ENCODE measurements at regions not wholly inside any gene's neighbourhood (a gene's known extent, or its start where the extent isn't known, plus 50 kb on each side); places are given as distances from the start of the nearest gene placed in this dataset.

- Histone ChIP-seq H2AFZ (ENCODE audit: low read depth, low read length, poor library complexity, severe bottlenecking) (no peak overlapping the region), H3K4me2 (ENCODE audit: low read length) (no peak overlapping the region), H3K27ac (ENCODE audit: low read depth, low read length) (no peak overlapping the region), H3K9me3 (ENCODE audit: control insufficient read depth in 1 of 2, insufficient read depth in 1 of 2, low read depth in 1 of 2, low read length in 2 of 2) (no peaks in the 10 kb centered on the region), H3K79me2 (ENCODE audit: insufficient read depth, low read length) (no peaks in the 10 kb centered on the region), H3K27me3 (ENCODE audit: insufficient read depth, low read length) (0 out of 2 replicates have a peak, but pooled peaks cover 5% of the 10 kb centered on the region), H3K4me1 (ENCODE audit: control insufficient read depth in 1 of 2, insufficient read depth in 2 of 2, low read length in 2 of 2) (no peaks in the 10 kb centered on the region), H3K9ac (ENCODE audit: low read length) (no peak overlapping the region), H3K4me3 (replicated peaks in 1 of 2; ENCODE audit: low read depth in 1 of 2, low read length in 2 of 2) (no peak overlapping the region), H3K36me3 (ENCODE audit: control insufficient read depth in 1 of 2, insufficient read depth in 2 of 2, low read length in 2 of 2) (no peaks in the 10 kb centered on the region), H3K9me2 (ENCODE audit: insufficient read depth) (no peaks in the 10 kb centered on the region), H4K20me1 (ENCODE audit: insufficient read depth) (no peaks in the 10 kb centered on the region)
- POLR2A ChIA-PET, result no interaction called here
- intact Hi-C loops (cut with micrococcal nuclease), result no loop called here
- no TSS peak for BruUV-seq (replicated peaks)
- CTCF ChIA-PET, result no interaction called here
- TF ChIP-seq SRF (IDR thresholded peaks at IDR 0.05; ENCODE audit: low read depth), result no peak
- no peak for TF ChIP-seq EZH2 (IDR thresholded peaks at IDR 0.05)
- TF ChIP-seq MAX (IDR thresholded peaks at IDR 0.05), result no peak
- TF ChIP-seq ZNF274 (IDR thresholded peaks at IDR 0.05; ENCODE audit: low read depth, low read length), result no peak
- no peak for TF ChIP-seq POLR2AphosphoS5 (IDR thresholded peaks at IDR 0.05; ENCODE audit: low read depth, low read length)
- TF ChIP-seq SP1 (IDR thresholded peaks at IDR 0.05; ENCODE audit: low read depth), result no peak
- ATAC-seq (no peak), DNase-seq (ENCODE audit: low read depth, low spot score) (no peak)
- RAD21 ChIA-PET (ENCODE audit: low non-redundant PET in 1 of 2, low total read pairs in 2 of 2, uncharacterized antibody in 2 of 2, unreplicated experiment in 2 of 2), result no interaction called here
These were observed 392.8 kb downstream of the SEC23A start for GRCh38 chr14:38710196-38710595.

- H3K4me3 ChIP-seq (replicated peaks in 1 of 2; ENCODE audit: low read depth in 1 of 2, low read length in 2 of 2), result no peak overlapping the region
- H3K27me3 ChIP-seq (ENCODE audit: insufficient read depth, low read length), result 0 out of 2 replicates have a peak, but pooled peaks cover 3% of the 10 kb centered on the region
- CTCF ChIA-PET, result no interaction called here
- TF ChIP-seq POLR2AphosphoS5 (IDR thresholded peaks at IDR 0.05; ENCODE audit: low read depth, low read length) (no peak), YY1 (IDR thresholded peaks at IDR 0.05; ENCODE audit: extremely low read depth, insufficient replicate concordance, low read depth, low read length) (no peak), POLR2A (IDR thresholded peaks at IDR 0.05; ENCODE audit: borderline replicate concordance, extremely low read depth, insufficient read depth, insufficient read length) (no peak), ATF3 (IDR thresholded peaks at IDR 0.05) (no peak), ZBTB33 (IDR thresholded peaks at IDR 0.05; ENCODE audit: extremely low read depth, insufficient replicate concordance, low read length) (no peak), RAD21 (IDR thresholded peaks at IDR 0.05; ENCODE audit: low read depth) (no peak), TCF7L2 (IDR thresholded peaks at IDR 0.05; ENCODE audit: borderline replicate concordance, extremely low read depth, insufficient read depth, insufficient read length) (no peak), CTCF (IDR thresholded peaks at IDR 0.05 in 2 of 3, conservative IDR thresholded peaks at IDR 0.05 in 1 of 3; ENCODE audit: borderline replicate concordance in 1 of 3, insufficient read depth in 1 of 3, low read depth in 2 of 3, low read length in 2 of 3) (no peak), SRF (IDR thresholded peaks at IDR 0.05; ENCODE audit: low read depth) (no peak), EZH2phosphoT487 (IDR thresholded peaks at IDR 0.05; ENCODE audit: borderline replicate concordance) (no peak), SP1 (IDR thresholded peaks at IDR 0.05; ENCODE audit: low read depth) (no peak), ZFX (IDR thresholded peaks at IDR 0.05) (no peak), SIN3A (IDR thresholded peaks at IDR 0.05; ENCODE audit: low read depth) (no peak), ELF1 (IDR thresholded peaks at IDR 0.05; ENCODE audit: borderline replicate concordance, low read depth) (no peak)
- no peaks in the 10 kb centered on the region for H3K9me2 ChIP-seq (ENCODE audit: insufficient read depth)
- H3K4me2 ChIP-seq (ENCODE audit: low read length), result no peak overlapping the region
- no peaks in the 10 kb centered on the region for H4K20me1 ChIP-seq (ENCODE audit: insufficient read depth)
- H2AFZ ChIP-seq (ENCODE audit: low read depth, low read length, poor library complexity, severe bottlenecking), result no peak overlapping the region
- ATAC-seq (no peak), DNase-seq (ENCODE audit: low read depth, low spot score) (no peak)
- no TSS peak for BruUV-seq (replicated peaks)
- H3K79me2 ChIP-seq (ENCODE audit: insufficient read depth, low read length), result no peaks in the 10 kb centered on the region
- H3K4me1 ChIP-seq (ENCODE audit: control insufficient read depth in 1 of 2, insufficient read depth in 2 of 2, low read length in 2 of 2), result no peaks in the 10 kb centered on the region
- no peaks in the 10 kb centered on the region for H3K36me3 ChIP-seq (ENCODE audit: control insufficient read depth in 1 of 2, insufficient read depth in 2 of 2, low read length in 2 of 2)
- intact Hi-C loops (cut with micrococcal nuclease), result no loop called here
- RAD21 ChIA-PET (ENCODE audit: low non-redundant PET in 1 of 2, low total read pairs in 2 of 2, uncharacterized antibody in 2 of 2, unreplicated experiment in 2 of 2), result no interaction called here
- POLR2A ChIA-PET, result no interaction called here
- no peak overlapping the region for H3K27ac ChIP-seq (ENCODE audit: low read depth, low read length)
- no peak overlapping the region for H3K9ac ChIP-seq (ENCODE audit: low read length)
- no peaks in the 10 kb centered on the region for H3K9me3 ChIP-seq (ENCODE audit: control insufficient read depth in 1 of 2, insufficient read depth in 1 of 2, low read depth in 1 of 2, low read length in 2 of 2)
These were observed 397.8 kb downstream of the SEC23A start for GRCh38 chr14:38705220-38705619.

All from HCT116 (cell line).